ENCODE measurements at regions not wholly inside any gene's neighbourhood (a gene's known extent, or its start where the extent isn't known, plus 50 kb on each side); places are given as distances from the start of the nearest gene placed in this dataset.

DNA sequence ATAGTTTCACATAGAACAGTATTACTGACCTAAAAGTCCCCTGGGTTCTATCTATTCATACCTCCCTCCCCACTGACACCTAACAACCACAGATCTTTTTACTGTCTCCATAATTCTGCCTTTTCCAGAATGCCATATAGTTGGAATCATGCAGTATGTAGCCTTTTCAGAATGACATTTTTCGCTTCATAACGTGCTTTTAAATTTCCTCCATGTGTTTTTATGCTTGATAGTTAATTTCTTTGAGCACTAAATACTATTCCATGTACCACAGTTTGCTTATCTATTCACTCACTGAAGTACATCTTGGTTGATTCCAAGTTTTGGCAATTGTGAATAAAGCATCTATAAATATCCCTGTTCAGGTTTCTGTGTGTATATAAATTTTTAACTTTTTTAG lies 77.7 kb upstream of the GPR149 start:
- TF ChIP-seq, protein P1, sequence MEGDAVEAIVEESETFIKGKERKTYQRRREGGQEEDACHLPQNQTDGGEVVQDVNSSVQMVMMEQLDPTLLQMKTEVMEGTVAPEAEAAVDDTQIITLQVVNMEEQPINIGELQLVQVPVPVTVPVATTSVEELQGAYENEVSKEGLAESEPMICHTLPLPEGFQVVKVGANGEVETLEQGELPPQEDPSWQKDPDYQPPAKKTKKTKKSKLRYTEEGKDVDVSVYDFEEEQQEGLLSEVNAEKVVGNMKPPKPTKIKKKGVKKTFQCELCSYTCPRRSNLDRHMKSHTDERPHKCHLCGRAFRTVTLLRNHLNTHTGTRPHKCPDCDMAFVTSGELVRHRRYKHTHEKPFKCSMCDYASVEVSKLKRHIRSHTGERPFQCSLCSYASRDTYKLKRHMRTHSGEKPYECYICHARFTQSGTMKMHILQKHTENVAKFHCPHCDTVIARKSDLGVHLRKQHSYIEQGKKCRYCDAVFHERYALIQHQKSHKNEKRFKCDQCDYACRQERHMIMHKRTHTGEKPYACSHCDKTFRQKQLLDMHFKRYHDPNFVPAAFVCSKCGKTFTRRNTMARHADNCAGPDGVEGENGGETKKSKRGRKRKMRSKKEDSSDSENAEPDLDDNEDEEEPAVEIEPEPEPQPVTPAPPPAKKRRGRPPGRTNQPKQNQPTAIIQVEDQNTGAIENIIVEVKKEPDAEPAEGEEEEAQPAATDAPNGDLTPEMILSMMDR (IDR thresholded peaks at IDR 0.05; ENCODE audit: insufficient read depth, low read depth, low read length, missing control alignments), result no peak
- DNase-seq (ENCODE audit: low read depth), result no peak

GRCh38 chr3:154496978-154497377 lies 67.0 kb upstream of the GPR149 start:
- no peak overlapping the region for H3K4me3 ChIP-seq (ENCODE audit: low read length)
- TF ChIP-seq, protein P1 (IDR thresholded peaks at IDR 0.05; ENCODE audit: insufficient read depth, low read depth, low read length, missing control alignments), result no peak
- peak; percentile 21 for DNase-seq (ENCODE audit: low read depth)

More for the DNA sequence above, 77.7 kb upstream of the GPR149 start:
- no peak overlapping the region for H3K4me3 ChIP-seq (ENCODE audit: low read length)

- H3K4me3 ChIP-seq (ENCODE audit: low read length), result no peak overlapping the region
- no peak for DNase-seq (ENCODE audit: low read depth)
- TF ChIP-seq, protein P1 (IDR thresholded peaks at IDR 0.05; ENCODE audit: insufficient read depth, low read depth, low read length, missing control alignments), result no peak
These were observed 66.5 kb upstream of the GPR149 start for GRCh38 chr3:154496540-154496939.

- TF ChIP-seq, protein P1 (IDR thresholded peaks at IDR 0.05; ENCODE audit: insufficient read depth, low read depth, low read length, missing control alignments), result no peak
- no peak for DNase-seq (ENCODE audit: low read depth)
- no peak overlapping the region for H3K4me3 ChIP-seq (ENCODE audit: low read length)
These were observed 57.0 kb upstream of the GPR149 start for GRCh38 chr3:154486949-154487348.

DNA sequence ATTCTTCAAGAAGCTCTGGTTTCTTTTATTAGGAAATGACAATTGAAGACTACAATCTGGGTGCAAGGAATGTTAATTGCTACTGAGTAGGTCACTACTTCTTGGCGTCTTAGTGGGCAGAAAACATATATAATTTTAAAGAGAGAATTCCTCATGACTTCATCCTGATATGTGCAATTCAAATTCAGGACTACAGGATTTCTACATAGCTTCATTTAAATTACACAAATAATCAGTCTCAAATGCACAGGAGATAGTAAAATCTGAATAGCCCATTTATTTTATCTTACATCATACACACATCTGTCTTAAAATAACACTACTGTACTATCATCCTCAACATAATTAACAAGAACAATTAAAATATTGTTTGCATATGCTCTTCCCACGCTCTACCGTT lies 52.5 kb upstream of the GPR149 start:
- no peak for DNase-seq (ENCODE audit: low read depth)
- no peak overlapping the region for H3K4me3 ChIP-seq (ENCODE audit: low read length)
- TF ChIP-seq, protein P1 (IDR thresholded peaks at IDR 0.05; ENCODE audit: insufficient read depth, low read depth, low read length, missing control alignments), result no peak

DNA sequence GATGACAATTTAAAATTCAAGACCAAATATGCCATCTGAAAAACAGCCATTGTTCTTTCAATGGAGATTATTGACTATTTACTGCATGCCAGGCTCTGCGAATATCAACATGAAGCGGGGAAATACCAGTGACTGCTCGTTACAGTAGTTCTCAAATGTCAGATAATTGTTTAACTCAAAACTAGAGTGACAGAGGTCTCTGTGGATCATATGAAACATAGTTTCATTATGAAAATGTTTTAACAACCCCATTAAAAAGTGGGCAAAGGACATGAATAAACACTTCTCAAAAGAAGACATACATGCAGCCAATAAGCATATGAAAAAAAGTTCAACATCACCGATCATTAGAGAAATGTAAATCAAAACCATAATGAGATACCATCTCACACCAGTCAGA lies 50.0 kb upstream of the GPR149 start:
- TF ChIP-seq, protein P1 (IDR thresholded peaks at IDR 0.05; ENCODE audit: insufficient read depth, low read depth, low read length, missing control alignments), result no peak
- no peak overlapping the region for H3K4me3 ChIP-seq (ENCODE audit: low read length)
- no peak for DNase-seq (ENCODE audit: low read depth)

Measured in epithelial cell of esophagus (primary cell).